ENCODE measurements at regions not wholly inside any gene's neighbourhood (a gene's known extent, or its start where the extent isn't known, plus 50 kb on each side); places are given as distances from the start of the nearest gene placed in this dataset.
"Not testable (repeated sequence)": the region's sequence is repeated elsewhere in the genome, so short reads cannot be mapped to it uniquely, and the experiment has no call there.

DNA sequence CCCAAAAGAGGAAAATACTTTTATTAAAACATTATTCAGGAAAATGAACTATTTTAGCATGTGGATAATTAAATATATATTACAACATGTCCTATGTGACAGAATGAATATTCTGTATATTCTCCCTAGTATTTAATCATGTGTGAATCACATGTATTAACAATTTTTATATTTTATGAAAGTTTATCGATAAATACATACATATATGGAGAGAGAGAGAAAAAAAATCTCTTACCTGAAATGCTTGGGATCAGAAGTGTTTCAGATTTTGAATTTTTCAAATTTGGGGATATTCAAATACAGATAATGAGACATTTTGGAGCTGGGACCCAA is 228.6 kb upstream of the RBBP8 start:
- no peaks in the 10 kb centered on the region for H3K36me3 ChIP-seq
- H3K27ac ChIP-seq: no peak overlapping the region
- H3K9me3 ChIP-seq: no peaks in the 10 kb centered on the region
- no peaks in the 10 kb centered on the region for H3K27me3 ChIP-seq
- TF ChIP-seq, protein P1, sequence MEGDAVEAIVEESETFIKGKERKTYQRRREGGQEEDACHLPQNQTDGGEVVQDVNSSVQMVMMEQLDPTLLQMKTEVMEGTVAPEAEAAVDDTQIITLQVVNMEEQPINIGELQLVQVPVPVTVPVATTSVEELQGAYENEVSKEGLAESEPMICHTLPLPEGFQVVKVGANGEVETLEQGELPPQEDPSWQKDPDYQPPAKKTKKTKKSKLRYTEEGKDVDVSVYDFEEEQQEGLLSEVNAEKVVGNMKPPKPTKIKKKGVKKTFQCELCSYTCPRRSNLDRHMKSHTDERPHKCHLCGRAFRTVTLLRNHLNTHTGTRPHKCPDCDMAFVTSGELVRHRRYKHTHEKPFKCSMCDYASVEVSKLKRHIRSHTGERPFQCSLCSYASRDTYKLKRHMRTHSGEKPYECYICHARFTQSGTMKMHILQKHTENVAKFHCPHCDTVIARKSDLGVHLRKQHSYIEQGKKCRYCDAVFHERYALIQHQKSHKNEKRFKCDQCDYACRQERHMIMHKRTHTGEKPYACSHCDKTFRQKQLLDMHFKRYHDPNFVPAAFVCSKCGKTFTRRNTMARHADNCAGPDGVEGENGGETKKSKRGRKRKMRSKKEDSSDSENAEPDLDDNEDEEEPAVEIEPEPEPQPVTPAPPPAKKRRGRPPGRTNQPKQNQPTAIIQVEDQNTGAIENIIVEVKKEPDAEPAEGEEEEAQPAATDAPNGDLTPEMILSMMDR (IDR thresholded peaks at IDR 0.05): no peak
- TF ChIP-seq EP300 (IDR thresholded peaks at IDR 0.05) (no peak), POLR2A (IDR thresholded peaks at IDR 0.05) (no peak), POLR2AphosphoS5 (IDR thresholded peaks at IDR 0.05) (no peak)
- H3K4me1 ChIP-seq: no peaks in the 10 kb centered on the region
- 96% methylated on average over 1 of the region's 1 CpG for WGBS
- no peak for DNase-seq (ENCODE audit: low spot score in 2 of 2)
- no peak overlapping the region for H3K4me3 ChIP-seq

DNA sequence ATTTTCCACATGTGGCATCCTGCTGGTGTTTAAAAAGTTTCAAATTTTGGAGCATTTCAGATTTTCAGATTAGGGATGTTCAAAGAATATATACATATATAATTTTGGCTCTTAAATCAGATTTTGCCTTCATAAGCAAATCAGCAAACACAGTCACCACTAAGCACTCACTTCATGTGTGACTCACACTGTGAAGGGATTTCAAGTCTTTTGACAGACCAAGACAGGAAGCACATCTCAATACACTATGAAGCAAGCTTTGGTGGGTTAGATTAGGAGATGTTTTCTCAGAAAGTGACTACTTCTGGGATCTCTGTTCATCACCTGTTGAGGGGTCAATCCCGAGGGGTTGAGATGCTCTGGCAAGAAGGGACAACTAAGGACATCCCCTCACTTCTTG is 227.8 kb upstream of the RBBP8 start:
- Histone ChIP-seq H3K4me1 (peaks cover 1% of the 10 kb centered on the region), H3K9me3 (no peaks in the 10 kb centered on the region), H3K4me3 (no peak overlapping the region), H3K27me3 (no peaks in the 10 kb centered on the region), H3K36me3 (no peaks in the 10 kb centered on the region), H3K27ac (no peak overlapping the region)
- no peak for DNase-seq (ENCODE audit: low spot score in 2 of 2)
- no peak for TF ChIP-seq EP300 (IDR thresholded peaks at IDR 0.05)
- TF ChIP-seq POLR2AphosphoS5 (IDR thresholded peaks at IDR 0.05): no peak
- no peak for TF ChIP-seq POLR2A (IDR thresholded peaks at IDR 0.05)
- TF ChIP-seq, protein P1 (IDR thresholded peaks at IDR 0.05): no peak
- WGBS: 71% methylated on average over 1 of the region's 1 CpG

DNA sequence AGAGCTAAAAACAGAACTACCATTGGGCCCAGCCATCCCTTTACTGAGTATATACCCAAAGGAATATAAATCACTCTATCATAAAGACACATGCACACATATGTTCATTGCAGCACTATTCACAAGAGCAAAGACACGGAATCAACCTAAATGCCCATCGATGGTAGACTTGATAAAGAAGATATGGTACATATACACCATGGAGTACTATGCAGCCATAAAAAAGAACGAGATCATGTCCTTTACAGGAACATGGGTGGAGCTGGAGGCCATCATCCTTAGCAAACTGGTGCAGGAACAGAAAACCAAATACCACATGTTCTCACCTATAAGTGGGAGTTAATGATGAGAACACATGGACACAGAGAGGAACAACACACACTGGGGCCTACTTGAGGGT is 227.1 kb upstream of the RBBP8 start:
- H3K4me1 ChIP-seq; H3K4me3 ChIP-seq; H3K27ac ChIP-seq; H3K9me3 ChIP-seq; H3K36me3 ChIP-seq; H3K27me3 ChIP-seq; DNase-seq (ENCODE audit: low spot score in 2 of 2): not testable (repeated sequence)
- 96% methylated on average over 3 of the region's 3 CpGs for WGBS

DNA sequence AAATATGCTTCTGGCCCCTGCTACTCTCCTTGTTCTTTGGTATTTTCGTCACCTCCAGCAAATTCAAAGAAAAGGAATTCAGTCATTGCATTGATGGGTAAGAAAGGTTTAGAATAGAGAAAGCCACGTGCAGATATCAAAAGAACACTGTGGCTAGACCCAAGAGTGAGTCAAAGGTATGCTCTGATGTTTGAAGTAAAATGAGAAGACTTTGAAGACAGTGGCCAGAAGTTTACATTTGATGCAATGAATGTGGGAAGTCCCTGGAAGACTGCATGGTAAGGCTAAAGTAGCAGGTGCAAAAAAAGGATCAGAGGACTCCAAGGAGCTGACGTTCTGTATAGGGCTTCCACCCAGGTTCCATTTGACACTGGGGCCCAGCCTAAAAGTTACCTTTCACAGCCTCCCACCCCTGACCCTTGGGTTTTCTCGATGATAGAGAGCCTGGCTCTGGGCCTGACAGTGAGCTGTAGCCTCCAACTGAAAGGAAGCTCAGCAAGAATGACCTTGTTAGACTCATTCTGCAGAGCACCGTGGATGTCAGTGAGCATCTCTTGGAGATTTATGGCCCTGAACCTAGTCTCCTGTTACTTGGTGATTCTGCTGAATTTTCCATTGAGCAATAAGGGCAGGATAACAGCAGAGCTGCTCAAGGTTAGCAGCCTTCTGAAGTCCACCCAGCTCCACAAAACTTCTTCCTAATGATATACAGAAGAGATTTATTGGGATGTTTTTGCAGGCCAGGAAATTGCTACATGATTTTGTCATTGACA is 223.7 kb upstream of the RBBP8 start:
- TF ChIP-seq EP300 (IDR thresholded peaks at IDR 0.05): no peak
- TF ChIP-seq POLR2A (IDR thresholded peaks at IDR 0.05): no peak
- TF ChIP-seq, protein P1 (IDR thresholded peaks at IDR 0.05): no peak
- no peak for TF ChIP-seq POLR2AphosphoS5 (IDR thresholded peaks at IDR 0.05)
- Histone ChIP-seq H3K27ac (no peak overlapping the region), H3K27me3 (no peaks in the 10 kb centered on the region), H3K36me3 (no peaks in the 10 kb centered on the region), H3K4me3 (no peak overlapping the region), H3K9me3 (no peaks in the 10 kb centered on the region), H3K4me1 (peaks cover 12% of the 10 kb centered on the region)
- DNase-seq (ENCODE audit: low spot score in 2 of 2): no peak
- WGBS: 70% methylated on average over 5 of the region's 5 CpGs

DNA sequence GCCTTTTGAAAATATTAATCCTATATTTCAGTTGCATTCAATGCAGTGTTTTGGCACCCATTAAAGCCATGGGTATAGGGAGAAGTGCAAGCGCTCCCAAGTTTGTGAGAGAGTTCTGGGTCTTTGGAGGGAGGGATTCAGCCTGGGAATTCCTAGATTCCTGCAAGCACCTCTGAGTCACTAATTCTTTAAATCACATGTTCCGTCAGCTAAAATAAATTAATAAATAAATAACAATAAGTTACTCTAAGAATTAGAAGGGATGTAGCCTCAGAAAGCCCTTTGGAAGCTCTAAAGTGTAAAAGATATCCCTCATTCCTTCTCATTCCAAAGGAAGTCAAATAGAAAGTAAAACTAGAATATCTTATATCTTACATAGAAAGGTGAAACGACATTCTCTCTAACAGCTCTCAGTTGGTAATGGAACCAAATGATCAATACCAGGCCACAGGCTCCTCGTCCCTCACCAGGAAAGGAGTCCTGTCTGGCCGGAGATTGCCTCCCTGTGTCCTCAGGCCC is 222.4 kb upstream of the RBBP8 start:
- no peaks in the 10 kb centered on the region for H3K36me3 ChIP-seq
- H3K4me1 ChIP-seq: peaks cover 12% of the 10 kb centered on the region
- H3K27ac ChIP-seq: no peak overlapping the region
- no peaks in the 10 kb centered on the region for H3K27me3 ChIP-seq
- H3K4me3 ChIP-seq: peak overlapping the region; percentile 37
- no peak for DNase-seq (ENCODE audit: low spot score in 2 of 2)
- no peaks in the 10 kb centered on the region for H3K9me3 ChIP-seq
- 37% methylated on average over 5 of the region's 5 CpGs for WGBS
- TF ChIP-seq POLR2A (IDR thresholded peaks at IDR 0.05) (no peak), POLR2AphosphoS5 (IDR thresholded peaks at IDR 0.05) (no peak), EP300 (IDR thresholded peaks at IDR 0.05) (no peak)
- TF ChIP-seq, protein P1 (IDR thresholded peaks at IDR 0.05): no peak

Data from suprapubic skin (tissue), 4 donors.